ENCODE measurements at regions not wholly inside any gene's neighbourhood (a gene's known extent, or its start where the extent isn't known, plus 50 kb on each side); places are given as distances from the start of the nearest gene placed in this dataset.

DNA sequence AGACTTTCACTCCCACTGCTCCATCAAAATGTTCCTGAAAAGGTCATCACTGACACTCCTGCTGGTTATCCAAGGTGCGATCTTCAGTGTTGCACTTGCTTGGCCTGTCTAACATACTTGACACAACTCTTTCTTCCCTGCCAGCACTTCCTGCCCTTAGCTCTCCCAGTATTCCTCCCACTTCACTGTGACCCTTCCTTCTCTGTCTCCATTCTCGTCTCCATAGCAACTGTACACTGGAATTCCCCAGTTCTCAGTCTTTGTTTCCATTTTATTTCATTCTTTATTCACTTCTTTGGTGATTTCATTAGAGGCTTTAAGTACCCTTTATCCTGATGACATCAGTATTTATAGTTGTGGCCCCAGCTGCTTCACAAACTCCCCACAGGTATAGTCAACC is 333.0 kb downstream of the IRS1 start:
- no peaks in the 10 kb centered on the region for H3F3A ChIP-seq (replicated peaks; ENCODE audit: low read depth)
- H3K27ac ChIP-seq (ENCODE audit: low read depth): no peak overlapping the region
- H3K79me2 ChIP-seq (replicated peaks; ENCODE audit: insufficient read depth): no peaks in the 10 kb centered on the region
- Mint-ChIP-seq H3K27ac (no peak overlapping the region), H3K36me3 (ENCODE audit: low read depth) (no peaks in the 10 kb centered on the region), H3K4me3 (no peak overlapping the region), H3K4me1 (no peaks in the 10 kb centered on the region), H3K9me3 (no peaks in the 10 kb centered on the region), H3K27me3 (ENCODE audit: insufficient read depth, low read depth, poor library complexity) (no peaks in the 10 kb centered on the region)
- ATAC-seq: no peak
- H4K20me1 ChIP-seq (replicated peaks; ENCODE audit: insufficient read depth): no peaks in the 10 kb centered on the region
- no peak for TF ChIP-seq JUNB (IDR thresholded peaks at IDR 0.05; ENCODE audit: unreplicated experiment)
- TF ChIP-seq, protein P1, sequence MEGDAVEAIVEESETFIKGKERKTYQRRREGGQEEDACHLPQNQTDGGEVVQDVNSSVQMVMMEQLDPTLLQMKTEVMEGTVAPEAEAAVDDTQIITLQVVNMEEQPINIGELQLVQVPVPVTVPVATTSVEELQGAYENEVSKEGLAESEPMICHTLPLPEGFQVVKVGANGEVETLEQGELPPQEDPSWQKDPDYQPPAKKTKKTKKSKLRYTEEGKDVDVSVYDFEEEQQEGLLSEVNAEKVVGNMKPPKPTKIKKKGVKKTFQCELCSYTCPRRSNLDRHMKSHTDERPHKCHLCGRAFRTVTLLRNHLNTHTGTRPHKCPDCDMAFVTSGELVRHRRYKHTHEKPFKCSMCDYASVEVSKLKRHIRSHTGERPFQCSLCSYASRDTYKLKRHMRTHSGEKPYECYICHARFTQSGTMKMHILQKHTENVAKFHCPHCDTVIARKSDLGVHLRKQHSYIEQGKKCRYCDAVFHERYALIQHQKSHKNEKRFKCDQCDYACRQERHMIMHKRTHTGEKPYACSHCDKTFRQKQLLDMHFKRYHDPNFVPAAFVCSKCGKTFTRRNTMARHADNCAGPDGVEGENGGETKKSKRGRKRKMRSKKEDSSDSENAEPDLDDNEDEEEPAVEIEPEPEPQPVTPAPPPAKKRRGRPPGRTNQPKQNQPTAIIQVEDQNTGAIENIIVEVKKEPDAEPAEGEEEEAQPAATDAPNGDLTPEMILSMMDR (conservative IDR thresholded peaks at IDR 0.05; ENCODE audit: low read depth in 2 of 2): no peak
- TF ChIP-seq ZNF114 (CRISPR knock-in tag; IDR thresholded peaks at IDR 0.05): no peak
- no peak overlapping the region for H3K4me3 ChIP-seq
- no peaks in the 10 kb centered on the region for H3K27me3 ChIP-seq (ENCODE audit: insufficient read depth)
- no peaks in the 10 kb centered on the region for H3K4me1 ChIP-seq (ENCODE audit: insufficient read depth)
- no peaks in the 10 kb centered on the region for H3K36me3 ChIP-seq (ENCODE audit: insufficient read depth)
- H2AFZ ChIP-seq: no peak overlapping the region
- H3K4me2 ChIP-seq: no peak overlapping the region
- DNase-seq (ENCODE audit: low spot score): peak; percentile 16
- H3K9me2 ChIP-seq (ENCODE audit: insufficient read depth): no peaks in the 10 kb centered on the region

DNA sequence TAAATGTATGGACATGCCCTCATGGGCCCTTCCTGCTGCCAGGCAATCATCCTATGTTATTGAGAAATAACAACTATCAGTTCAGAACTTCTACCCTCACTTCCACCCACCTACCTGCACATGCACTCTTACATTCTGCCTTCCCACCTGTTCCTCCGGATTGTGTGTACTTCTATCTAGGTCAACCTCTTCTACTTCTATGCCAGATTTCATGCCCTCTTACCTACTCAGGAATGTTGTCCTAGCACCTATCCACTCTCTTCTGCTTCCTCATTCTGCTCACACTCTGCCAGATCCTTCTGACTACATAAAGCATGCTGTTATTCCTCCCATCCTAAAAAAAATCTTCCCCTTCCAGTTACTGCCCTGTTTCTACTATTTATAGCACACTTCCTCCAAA is 333.5 kb downstream of the IRS1 start:
- Histone ChIP-seq H3K27me3 (ENCODE audit: insufficient read depth) (no peaks in the 10 kb centered on the region), H4K20me1 (replicated peaks; ENCODE audit: insufficient read depth) (no peaks in the 10 kb centered on the region), H3K4me2 (no peak overlapping the region), H3K9me2 (ENCODE audit: insufficient read depth) (no peaks in the 10 kb centered on the region), H3K4me3 (no peak overlapping the region), H3K36me3 (ENCODE audit: insufficient read depth) (no peaks in the 10 kb centered on the region), H3F3A (replicated peaks; ENCODE audit: low read depth) (no peaks in the 10 kb centered on the region), H3K79me2 (replicated peaks; ENCODE audit: insufficient read depth) (no peaks in the 10 kb centered on the region), H3K4me1 (ENCODE audit: insufficient read depth) (no peaks in the 10 kb centered on the region), H2AFZ (no peak overlapping the region), H3K27ac (ENCODE audit: low read depth) (no peak overlapping the region)
- H3K4me3 Mint-ChIP-seq: no peak overlapping the region
- DNase-seq (ENCODE audit: low spot score): no peak
- H3K27ac Mint-ChIP-seq: no peak overlapping the region
- H3K9me3 Mint-ChIP-seq: no peaks in the 10 kb centered on the region
- no peak for ATAC-seq
- no peaks in the 10 kb centered on the region for H3K27me3 Mint-ChIP-seq (ENCODE audit: insufficient read depth, low read depth, poor library complexity)
- H3K4me1 Mint-ChIP-seq: no peaks in the 10 kb centered on the region
- no peaks in the 10 kb centered on the region for H3K36me3 Mint-ChIP-seq (ENCODE audit: low read depth)
- TF ChIP-seq STAT1 (IDR thresholded peaks at IDR 0.05; ENCODE audit: unreplicated experiment) (no peak), ZNF114 (CRISPR knock-in tag; IDR thresholded peaks at IDR 0.05) (no peak), POLR2AphosphoS5 (IDR thresholded peaks at IDR 0.05; ENCODE audit: low read depth) (no peak), NANOG (IDR thresholded peaks at IDR 0.05; ENCODE audit: borderline replicate concordance) (no peak), JUNB (IDR thresholded peaks at IDR 0.05; ENCODE audit: unreplicated experiment) (no peak), EZH2 (IDR thresholded peaks at IDR 0.05; ENCODE audit: low read depth, unreplicated experiment) (no peak), ZNF331 (CRISPR knock-in tag; IDR thresholded peaks at IDR 0.05; ENCODE audit: low read depth) (no peak), EZH2phosphoT487 (IDR thresholded peaks at IDR 0.05; ENCODE audit: unreplicated experiment) (no peak)
- TF ChIP-seq, protein P1 (conservative IDR thresholded peaks at IDR 0.05; ENCODE audit: low read depth in 2 of 2): no peak
- TF ChIP-seq, protein P2, sequence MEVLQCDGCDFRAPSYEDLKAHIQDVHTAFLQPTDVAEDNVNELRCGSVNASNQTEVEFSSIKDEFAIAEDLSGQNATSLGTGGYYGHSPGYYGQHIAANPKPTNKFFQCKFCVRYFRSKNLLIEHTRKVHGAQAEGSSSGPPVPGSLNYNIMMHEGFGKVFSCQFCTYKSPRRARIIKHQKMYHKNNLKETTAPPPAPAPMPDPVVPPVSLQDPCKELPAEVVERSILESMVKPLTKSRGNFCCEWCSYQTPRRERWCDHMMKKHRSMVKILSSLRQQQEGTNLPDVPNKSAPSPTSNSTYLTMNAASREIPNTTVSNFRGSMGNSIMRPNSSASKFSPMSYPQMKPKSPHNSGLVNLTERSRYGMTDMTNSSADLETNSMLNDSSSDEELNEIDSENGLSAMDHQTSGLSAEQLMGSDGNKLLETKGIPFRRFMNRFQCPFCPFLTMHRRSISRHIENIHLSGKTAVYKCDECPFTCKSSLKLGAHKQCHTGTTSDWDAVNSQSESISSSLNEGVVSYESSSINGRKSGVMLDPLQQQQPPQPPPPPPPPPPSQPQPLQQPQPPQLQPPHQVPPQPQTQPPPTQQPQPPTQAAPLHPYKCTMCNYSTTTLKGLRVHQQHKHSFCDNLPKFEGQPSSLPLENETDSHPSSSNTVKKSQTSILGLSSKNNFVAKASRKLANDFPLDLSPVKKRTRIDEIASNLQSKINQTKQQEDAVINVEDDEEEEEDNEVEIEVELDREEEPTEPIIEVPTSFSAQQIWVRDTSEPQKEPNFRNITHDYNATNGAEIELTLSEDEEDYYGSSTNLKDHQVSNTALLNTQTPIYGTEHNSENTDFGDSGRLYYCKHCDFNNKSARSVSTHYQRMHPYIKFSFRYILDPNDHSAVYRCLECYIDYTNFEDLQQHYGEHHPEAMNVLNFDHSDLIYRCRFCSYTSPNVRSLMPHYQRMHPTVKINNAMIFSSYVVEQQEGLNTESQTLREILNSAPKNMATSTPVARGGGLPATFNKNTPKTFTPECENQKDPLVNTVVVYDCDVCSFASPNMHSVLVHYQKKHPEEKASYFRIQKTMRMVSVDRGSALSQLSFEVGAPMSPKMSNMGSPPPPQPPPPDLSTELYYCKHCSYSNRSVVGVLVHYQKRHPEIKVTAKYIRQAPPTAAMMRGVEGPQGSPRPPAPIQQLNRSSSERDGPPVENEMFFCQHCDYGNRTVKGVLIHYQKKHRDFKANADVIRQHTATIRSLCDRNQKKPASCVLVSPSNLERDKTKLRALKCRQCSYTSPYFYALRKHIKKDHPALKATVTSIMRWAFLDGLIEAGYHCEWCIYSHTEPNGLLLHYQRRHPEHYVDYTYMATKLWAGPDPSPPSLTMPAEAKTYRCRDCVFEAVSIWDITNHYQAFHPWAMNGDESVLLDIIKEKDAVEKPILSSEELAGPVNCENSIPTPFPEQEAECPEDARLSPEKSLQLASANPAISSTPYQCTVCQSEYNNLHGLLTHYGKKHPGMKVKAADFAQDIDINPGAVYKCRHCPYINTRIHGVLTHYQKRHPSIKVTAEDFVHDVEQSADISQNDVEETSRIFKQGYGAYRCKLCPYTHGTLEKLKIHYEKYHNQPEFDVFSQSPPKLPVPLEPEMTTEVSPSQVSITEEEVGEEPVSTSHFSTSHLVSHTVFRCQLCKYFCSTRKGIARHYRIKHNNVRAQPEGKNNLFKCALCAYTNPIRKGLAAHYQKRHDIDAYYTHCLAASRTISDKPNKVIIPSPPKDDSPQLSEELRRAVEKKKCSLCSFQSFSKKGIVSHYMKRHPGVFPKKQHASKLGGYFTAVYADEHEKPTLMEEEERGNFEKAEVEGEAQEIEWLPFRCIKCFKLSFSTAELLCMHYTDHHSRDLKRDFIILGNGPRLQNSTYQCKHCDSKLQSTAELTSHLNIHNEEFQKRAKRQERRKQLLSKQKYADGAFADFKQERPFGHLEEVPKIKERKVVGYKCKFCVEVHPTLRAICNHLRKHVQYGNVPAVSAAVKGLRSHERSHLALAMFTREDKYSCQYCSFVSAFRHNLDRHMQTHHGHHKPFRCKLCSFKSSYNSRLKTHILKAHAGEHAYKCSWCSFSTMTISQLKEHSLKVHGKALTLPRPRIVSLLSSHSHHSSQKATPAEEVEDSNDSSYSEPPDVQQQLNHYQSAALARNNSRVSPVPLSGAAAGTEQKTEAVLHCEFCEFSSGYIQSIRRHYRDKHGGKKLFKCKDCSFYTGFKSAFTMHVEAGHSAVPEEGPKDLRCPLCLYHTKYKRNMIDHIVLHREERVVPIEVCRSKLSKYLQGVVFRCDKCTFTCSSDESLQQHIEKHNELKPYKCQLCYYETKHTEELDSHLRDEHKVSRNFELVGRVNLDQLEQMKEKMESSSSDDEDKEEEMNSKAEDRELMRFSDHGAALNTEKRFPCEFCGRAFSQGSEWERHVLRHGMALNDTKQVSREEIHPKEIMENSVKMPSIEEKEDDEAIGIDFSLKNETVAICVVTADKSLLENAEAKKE (CRISPR knock-in tag; IDR thresholded peaks at IDR 0.05): no peak
- TF ChIP-seq, protein P3, sequence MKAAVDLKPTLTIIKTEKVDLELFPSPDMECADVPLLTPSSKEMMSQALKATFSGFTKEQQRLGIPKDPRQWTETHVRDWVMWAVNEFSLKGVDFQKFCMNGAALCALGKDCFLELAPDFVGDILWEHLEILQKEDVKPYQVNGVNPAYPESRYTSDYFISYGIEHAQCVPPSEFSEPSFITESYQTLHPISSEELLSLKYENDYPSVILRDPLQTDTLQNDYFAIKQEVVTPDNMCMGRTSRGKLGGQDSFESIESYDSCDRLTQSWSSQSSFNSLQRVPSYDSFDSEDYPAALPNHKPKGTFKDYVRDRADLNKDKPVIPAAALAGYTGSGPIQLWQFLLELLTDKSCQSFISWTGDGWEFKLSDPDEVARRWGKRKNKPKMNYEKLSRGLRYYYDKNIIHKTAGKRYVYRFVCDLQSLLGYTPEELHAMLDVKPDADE (IDR thresholded peaks at IDR 0.05): no peak
